Esophagus muscularis mucosa (tissue), 4 donors: ENCODE measurements at regions not wholly inside any gene's neighbourhood (a gene's known extent, or its start where the extent isn't known, plus 50 kb on each side); places are given as distances from the start of the nearest gene placed in this dataset.

Source experiments
- DNase-seq: peaks from one replicate; pipeline ENCODE4 v3.0.0-alpha.2; 2017; ENCODE audit errors: extremely low spot score
- H3K27ac ChIP-seq, 4 donors: fragments of 200-600 bp; sonication (generic); replicated peaks in 1 of 4; 1 replicate in 3 of 4; 2 replicates in 1 of 4; pipeline ENCODE4 v1.5.1; 2016 to 2019; ENCODE audit warnings: mild to moderate bottlenecking in 1 of 4
- H3K27me3 ChIP-seq, 4 donors: fragments of 200-600 bp; sonication (generic); one replicate each; pipeline versions ENCODE4 v1.5.1 to v1.6.0; 2016 to 2019
- H3K36me3 ChIP-seq, 4 donors: fragments of 200-600 bp; sonication (generic); one replicate each; pipeline ENCODE4 v1.5.1; 2016 to 2019
- H3K4me1 ChIP-seq, 4 donors: fragments of 200-600 bp; sonication (generic); one replicate each; pipeline ENCODE4 v1.5.1; 2016 to 2019
- H3K4me3 ChIP-seq, 4 donors: fragments of 200-600 bp; sonication (generic); 1 replicate in 2 of 4; 2 replicates in 2 of 4; pipeline ENCODE4 v1.5.1; 2016 to 2019; ENCODE audit warnings: mild to moderate bottlenecking in 4 of 4, moderate library complexity in 1 of 4
- H3K9me3 ChIP-seq, 4 donors: fragments of 200-600 bp; sonication (generic); 1 replicate in 3 of 4; 2 replicates in 1 of 4; pipeline ENCODE4 v1.5.1; 2016 to 2019
- CTCF ChIP-seq, 3 experiments: fragments of 200-600 bp in 2 of 3; fragments of 450-650 bp in 1 of 3; sonication (generic) in 2 of 3; IDR thresholded peaks; one replicate each; pipeline ENCODE4 v1.5.1; 2017 to 2019; ENCODE audit warnings: antibody characterized with exemption in 3 of 3, mild to moderate bottlenecking in 2 of 3, moderate library complexity in 1 of 3
- EP300 ChIP-seq: sonication (generic); formaldehyde crosslinking; IDR thresholded peaks from one replicate; pipeline ENCODE4 v1.6.1; 2017; ENCODE audit warnings: antibody characterized with exemption
- POLR2A ChIP-seq: fragments of 450-650 bp; IDR thresholded peaks from one replicate; pipeline ENCODE4 v1.6.1; 2017; ENCODE audit warnings: antibody characterized with exemption, moderate library complexity, mild to moderate bottlenecking, low read depth
- POLR2AphosphoS5 ChIP-seq, 2 donors: sonication (generic); formaldehyde crosslinking; IDR thresholded peaks; one replicate each; pipeline ENCODE4 v1.6.1; 2017; ENCODE audit warnings: antibody characterized with exemption in 2 of 2
- WGBS: methylation state at CpG from one replicate; pipeline ENCODE4 v1.1.5; 2018; 5-methylcytosine and 5-hydroxymethylcytosine counted together
- intact Hi-C: fragments of 100-400 bp; cut with DNase I; formaldehyde crosslinking; loops from one replicate; pipeline ENCODE4 v1.15.1; 2023

DNA sequence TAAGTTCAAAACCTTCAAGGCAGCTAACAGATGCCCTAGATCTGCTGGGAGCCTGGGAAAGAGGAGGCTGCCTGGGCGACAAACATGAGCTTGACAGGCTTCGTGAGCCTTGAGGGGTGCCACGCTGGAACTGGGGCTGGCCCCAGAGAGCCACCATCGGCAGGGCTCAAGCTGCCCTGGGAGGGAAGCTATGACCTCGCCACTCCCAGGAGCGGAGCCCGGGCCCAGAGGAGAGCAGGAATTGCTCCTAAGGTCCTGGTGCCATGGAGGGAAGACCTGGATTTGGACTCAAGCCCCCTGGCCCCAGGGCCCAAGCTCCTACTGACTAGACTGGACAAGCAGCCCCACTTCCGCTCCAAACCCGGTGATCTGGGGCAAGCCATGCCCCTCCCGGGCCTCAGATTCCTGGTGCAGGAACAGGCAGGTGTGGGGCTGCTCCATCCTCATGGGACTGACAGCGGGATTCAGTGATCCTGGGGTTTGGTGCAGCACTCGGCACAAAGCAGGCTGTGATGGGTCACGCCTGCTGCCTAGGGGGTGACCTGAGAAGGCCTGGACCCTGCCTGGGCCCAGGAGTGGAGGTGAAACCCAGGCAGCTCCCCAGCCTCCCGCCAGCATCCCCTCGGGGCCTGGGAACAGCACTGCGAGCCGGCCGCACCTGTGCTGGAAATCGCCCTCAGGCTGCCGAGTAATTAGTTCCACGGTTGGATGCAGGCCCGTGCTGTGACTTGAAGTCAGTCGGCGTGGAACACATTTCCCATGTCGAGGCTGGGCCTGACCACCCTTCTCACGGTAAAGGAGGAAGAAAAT is 246.9 kb downstream of the NDUFA10 start:
- Histone ChIP-seq H3K9me3 (peaks cover 0 to 4% (median 0%) of the 10 kb centered on the region in 4 donors), H3K4me1 (no peaks in the 10 kb centered on the region), H3K36me3 (no peaks in the 10 kb centered on the region), H3K27me3 (peaks cover 0 to 5% (median 0%) of the 10 kb centered on the region in 4 donors), H3K27ac (no peak overlapping the region), H3K4me3 (no peak overlapping the region)
- intact Hi-C loops = no loop called here
- TF ChIP-seq POLR2A = no peak
- no peak for TF ChIP-seq POLR2AphosphoS5 (IDR thresholded peaks at IDR 0.05)
- TF ChIP-seq CTCF (IDR thresholded peaks at IDR 0.05) = no peak
- no peak for TF ChIP-seq EP300
- 93% methylated on average over 21 of the region's 26 CpGs for WGBS
- DNase-seq = no peak

GRCh38 chr2:239777219-239777618 is 247.9 kb downstream of the NDUFA10 start:
- H3K4me3 ChIP-seq = no peak overlapping the region
- TF ChIP-seq CTCF (IDR thresholded peaks at IDR 0.05) = no peak
- TF ChIP-seq EP300 = no peak
- no peak for TF ChIP-seq POLR2AphosphoS5 (IDR thresholded peaks at IDR 0.05)
- TF ChIP-seq POLR2A = no peak
- H3K9me3 ChIP-seq = peaks cover 0 to 8% (median 2%) of the 10 kb centered on the region in 4 donors
- 93% methylated on average over 11 of the region's 11 CpGs for whole genome bisulfite sequencing
- intact Hi-C loops = no loop called here
- peaks cover 0 to 5% (median 0%) of the 10 kb centered on the region in 4 donors for H3K27me3 ChIP-seq
- H3K36me3 ChIP-seq = no peaks in the 10 kb centered on the region
- no peak overlapping the region for H3K27ac ChIP-seq
- no peak for DNase-seq
- H3K4me1 ChIP-seq = no peaks in the 10 kb centered on the region

GRCh38 chr2:239776436-239777005 is 248.6 kb downstream of the NDUFA10 start:
- no peaks in the 10 kb centered on the region for H3K4me1 ChIP-seq
- peaks cover 0 to 5% (median 0%) of the 10 kb centered on the region in 4 donors for H3K27me3 ChIP-seq
- H3K36me3 ChIP-seq = no peaks in the 10 kb centered on the region
- no peak for DNase-seq
- no peak overlapping the region for H3K4me3 ChIP-seq
- H3K9me3 ChIP-seq = peaks cover 0 to 15% (median 7%) of the 10 kb centered on the region in 4 donors
- intact Hi-C loops = no loop called here
- no peak overlapping the region for H3K27ac ChIP-seq
- TF ChIP-seq EP300 = no peak
- TF ChIP-seq CTCF (IDR thresholded peaks at IDR 0.05) = no peak
- no peak for TF ChIP-seq POLR2A
- TF ChIP-seq POLR2AphosphoS5 (IDR thresholded peaks at IDR 0.05) = no peak
- 74% methylated on average over 19 of the region's 19 CpGs for WGBS

GRCh38 chr2:239775623-239776435 is 249.3 kb downstream of the NDUFA10 start:
- Histone ChIP-seq H3K27ac (no peak overlapping the region), H3K9me3 (peaks cover 0 to 19% (median 13%) of the 10 kb centered on the region in 4 donors), H3K27me3 (peaks cover 0 to 5% (median 0%) of the 10 kb centered on the region in 4 donors), H3K4me1 (no peaks in the 10 kb centered on the region), H3K4me3 (no peak overlapping the region), H3K36me3 (no peaks in the 10 kb centered on the region)
- 64% methylated on average over 20 of the region's 21 CpGs for WGBS
- intact Hi-C loops = no loop called here
- no peak for TF ChIP-seq POLR2AphosphoS5 (IDR thresholded peaks at IDR 0.05)
- TF ChIP-seq EP300 = no peak
- no peak for TF ChIP-seq CTCF (IDR thresholded peaks at IDR 0.05)
- TF ChIP-seq POLR2A = no peak
- DNase-seq = no peak
